ENCODE measurements at regions not wholly inside any gene's neighbourhood (a gene's known extent, or its start where the extent isn't known, plus 50 kb on each side); places are given as distances from the start of the nearest gene placed in this dataset.

DNA sequence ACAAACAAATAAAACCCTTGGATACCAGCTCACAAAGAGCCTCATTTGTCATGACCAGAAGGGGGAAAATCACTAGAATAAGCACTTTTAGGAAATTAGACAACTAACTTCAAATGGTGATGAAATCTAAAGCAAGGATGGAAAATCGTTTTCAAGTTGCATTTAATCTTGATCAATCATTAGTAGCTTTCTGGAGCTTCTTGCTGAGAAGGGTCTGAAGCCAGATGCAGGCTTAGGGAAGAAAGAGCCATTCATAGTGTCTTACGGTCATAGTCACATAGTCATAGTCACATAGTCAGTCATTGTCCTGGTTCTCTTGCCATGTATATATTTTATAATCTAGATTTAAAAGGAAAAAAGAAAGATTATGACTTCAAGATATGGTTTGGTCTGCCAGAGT, 610.5 kb downstream of the ACTL7B start:
- DNase-seq (ENCODE audit: insufficient read length, low spot score) (no peak), FAIRE-seq (no peak)
- no peak for TF ChIP-seq POLR2A (IDR thresholded peaks at IDR 0.05; ENCODE audit: low read depth, low read length)

DNA sequence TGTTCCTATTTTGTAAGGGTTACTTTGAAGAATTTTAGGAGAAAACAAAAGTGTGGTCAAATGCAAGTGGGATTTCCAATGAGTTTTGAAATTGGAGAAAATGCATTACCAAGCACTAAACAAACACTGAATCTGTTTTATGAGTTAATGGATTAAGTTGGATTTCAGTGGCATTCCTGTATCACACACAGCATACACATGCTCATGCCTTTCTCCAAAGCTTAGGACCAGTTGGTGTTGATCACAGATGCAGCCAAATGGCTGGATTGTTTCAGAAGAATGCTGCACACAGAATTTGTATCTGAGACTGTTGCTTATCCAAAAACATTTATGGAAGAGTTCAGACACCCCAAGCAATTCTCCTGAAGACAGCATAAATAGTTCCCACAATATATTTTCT, 611.1 kb downstream of the ACTL7B start:
- no peak for TF ChIP-seq POLR2A (IDR thresholded peaks at IDR 0.05; ENCODE audit: low read depth, low read length)
- FAIRE-seq (no peak), DNase-seq (ENCODE audit: insufficient read length, low spot score) (no peak)

DNA sequence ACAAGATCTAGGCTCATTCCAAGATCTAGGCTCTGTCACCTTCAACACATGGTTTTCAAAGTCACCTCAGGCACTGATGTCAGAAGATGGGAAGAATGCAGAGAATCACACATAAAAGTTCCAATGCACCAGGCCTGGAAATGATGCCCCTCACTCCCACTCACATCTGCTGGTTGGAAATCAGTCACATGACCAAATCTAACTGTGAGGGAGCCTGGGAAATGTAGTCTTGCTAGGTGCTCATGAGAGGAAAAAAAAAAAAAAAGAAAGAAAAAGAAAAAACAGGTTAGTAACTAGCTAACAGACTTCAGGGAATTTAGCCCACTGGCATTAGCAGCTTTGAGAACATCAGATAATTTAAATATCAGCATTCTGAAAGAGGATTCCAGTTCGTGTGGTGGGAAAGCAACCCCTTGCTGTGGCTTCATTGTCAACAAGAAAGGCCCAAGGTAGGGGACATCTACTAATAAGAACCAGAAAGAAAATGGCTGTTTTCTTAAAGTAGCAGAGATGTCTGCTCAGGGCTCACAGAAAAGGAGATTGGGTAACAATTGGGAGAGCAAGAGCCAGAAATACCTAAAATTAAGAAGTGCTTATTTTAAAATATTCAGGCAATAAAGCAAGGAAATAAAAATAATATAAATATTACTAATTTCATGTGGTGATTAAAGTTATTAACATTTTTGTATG, 614.3 kb downstream of the ACTL7B start:
- FAIRE-seq = no peak

DNA sequence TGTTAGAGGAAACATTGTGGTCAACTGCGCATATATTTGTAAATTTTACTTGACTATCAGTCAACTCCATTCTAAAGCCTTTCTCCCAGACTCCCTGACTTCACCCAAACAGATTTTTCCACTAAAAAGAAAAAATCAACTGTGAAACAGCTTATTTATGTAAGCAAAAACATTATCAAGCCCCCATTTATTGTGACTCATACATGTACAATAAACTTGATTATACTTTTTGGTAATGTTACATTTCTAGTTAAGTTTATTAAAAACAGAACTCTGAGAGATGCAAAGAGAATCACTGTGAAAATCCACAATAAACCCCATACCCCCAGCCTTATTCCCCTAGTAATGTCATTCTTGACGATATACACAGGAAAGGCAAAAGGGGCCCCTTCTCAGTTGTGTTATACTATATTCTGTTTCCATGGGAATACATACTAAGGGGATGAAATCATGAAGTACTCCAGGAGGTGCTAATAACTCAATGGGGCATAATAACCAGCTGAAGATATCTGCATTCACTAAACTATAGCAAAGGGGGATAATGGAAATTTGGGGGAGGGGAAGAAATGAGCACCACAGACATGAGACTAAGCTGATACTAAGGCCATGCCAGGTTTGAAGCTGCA, 616.0 kb downstream of the ACTL7B start:
- no peak for TF ChIP-seq POLR2A (IDR thresholded peaks at IDR 0.05; ENCODE audit: low read depth, low read length)
- FAIRE-seq (peak; percentile 76), DNase-seq (ENCODE audit: insufficient read length, low spot score) (no peak)

More for the DNA sequence above, 614.3 kb downstream of the ACTL7B start:
- no peak for TF ChIP-seq POLR2A (IDR thresholded peaks at IDR 0.05; ENCODE audit: low read depth, low read length)
- no peak for DNase-seq (ENCODE audit: insufficient read length, low spot score)

DNA sequence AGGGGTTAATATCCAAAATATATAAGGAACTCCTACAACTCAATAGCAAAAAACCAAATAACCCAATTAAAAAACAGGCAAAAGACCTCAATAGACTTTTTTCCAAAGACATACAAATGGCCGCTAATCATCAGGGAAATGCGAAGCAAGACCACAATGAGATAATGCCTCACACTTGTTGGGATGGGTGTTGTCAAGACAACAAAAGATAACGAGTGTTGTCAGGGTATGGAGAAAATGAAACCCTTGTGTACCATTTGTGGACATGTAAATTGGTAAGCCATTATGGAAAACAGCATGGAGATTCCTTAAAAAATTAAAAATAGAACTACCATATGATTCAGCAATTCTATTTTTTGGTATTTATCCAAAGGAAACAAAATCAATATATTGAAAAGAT, 620.2 kb downstream of the ACTL7B start:
- FAIRE-seq (no peak), DNase-seq (ENCODE audit: insufficient read length, low spot score) (no peak)
- TF ChIP-seq POLR2A (IDR thresholded peaks at IDR 0.05; ENCODE audit: low read depth, low read length) = no peak

DNA sequence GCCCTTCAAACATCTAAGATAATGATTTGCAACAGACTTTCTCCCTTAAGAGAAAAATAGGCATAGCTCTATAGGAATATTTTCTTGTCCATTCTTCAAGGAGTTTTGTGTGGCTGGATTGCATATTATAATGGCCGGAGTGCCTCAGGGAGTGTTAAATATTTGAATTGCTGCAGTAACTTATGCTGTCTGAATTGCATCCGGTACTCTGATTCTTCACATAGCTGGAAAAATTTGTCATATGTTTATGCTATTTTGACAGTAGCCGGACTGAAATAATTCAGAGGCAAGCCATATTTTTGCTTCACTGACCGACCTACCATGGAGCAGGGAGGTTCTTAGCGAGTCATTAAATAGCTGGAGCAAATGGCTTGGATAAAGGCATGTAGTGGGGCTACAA, 621.0 kb downstream of the ACTL7B start:
- FAIRE-seq (peak; percentile 15), DNase-seq (ENCODE audit: insufficient read length, low spot score) (no peak)
- TF ChIP-seq POLR2A (IDR thresholded peaks at IDR 0.05; ENCODE audit: low read depth, low read length) = no peak

DNA sequence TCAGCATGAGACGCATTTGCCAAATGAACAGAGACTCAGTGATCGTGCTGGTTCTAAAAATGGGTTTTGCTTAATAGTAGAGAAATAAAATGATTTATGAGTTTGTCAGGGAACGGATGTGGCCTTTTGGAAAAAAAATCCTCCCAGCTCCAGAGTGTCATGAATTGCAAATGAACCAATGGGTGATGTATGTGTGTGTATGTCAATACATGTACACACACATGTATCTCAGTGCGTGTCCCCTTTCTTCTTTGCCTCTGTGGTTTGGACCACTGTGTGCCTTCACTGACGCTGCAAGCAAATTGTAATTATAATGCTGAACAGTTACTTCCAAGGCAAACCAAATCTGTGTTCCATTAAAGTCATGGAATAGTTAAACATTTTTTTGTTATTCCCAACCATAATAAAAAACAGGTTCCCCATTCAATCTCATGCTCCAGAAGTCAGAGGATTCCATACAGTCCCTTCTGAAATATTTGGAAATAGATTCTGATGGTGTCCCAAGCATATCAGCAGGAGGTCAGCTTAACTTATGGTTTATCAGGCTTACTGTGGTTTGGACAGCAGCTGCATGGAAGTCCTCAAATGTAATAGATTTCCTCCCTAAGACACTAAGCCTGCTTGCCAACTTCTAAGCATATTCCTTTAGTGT, 630.5 kb downstream of the ACTL7B start:
- FAIRE-seq (no peak), DNase-seq (ENCODE audit: insufficient read length, low spot score) (no peak)
- no peak for TF ChIP-seq POLR2A (IDR thresholded peaks at IDR 0.05; ENCODE audit: low read depth, low read length)

DNA sequence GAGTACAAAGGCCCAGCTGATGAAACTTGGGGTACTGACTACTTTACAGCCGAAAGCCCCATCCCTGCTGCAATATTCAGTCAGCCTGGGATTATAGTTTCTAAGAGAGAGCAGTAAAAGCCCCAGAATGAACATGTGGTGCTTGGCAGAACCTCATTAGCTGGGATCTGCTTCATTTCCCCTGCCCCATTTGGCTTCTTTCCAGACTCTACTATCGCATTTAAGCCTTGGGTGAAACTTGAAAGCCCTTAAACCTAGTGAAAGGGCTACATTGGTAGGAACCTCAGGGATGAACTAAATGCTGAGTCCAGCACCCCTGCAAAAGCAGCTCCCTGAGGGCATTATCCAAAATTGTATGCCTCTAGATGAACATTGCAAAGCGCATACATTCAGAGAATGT, 631.1 kb downstream of the ACTL7B start:
- FAIRE-seq = no peak
- no peak for TF ChIP-seq POLR2A (IDR thresholded peaks at IDR 0.05; ENCODE audit: low read depth, low read length)
- no peak for DNase-seq (ENCODE audit: insufficient read length, low spot score)

DNA sequence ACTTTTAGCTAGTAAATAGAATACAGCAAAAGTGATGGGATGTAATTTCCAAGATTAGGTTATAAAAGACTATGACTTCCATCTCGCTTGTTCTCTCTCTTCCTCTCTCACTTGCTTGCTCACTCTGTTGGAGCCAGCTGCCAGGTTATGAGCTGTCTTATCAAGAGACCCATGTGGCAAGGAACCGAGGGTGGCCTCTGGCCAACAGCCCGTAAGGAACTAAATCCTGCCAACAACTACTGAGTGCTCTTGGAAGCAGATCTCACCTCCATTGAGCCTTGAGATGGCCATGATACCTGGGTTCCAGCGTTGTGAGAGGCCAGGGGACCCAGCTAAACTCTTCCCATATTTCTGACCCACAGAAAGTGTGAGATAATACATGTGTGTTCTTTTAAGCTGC, 636.1 kb downstream of the ACTL7B start:
- no peak for TF ChIP-seq POLR2A (IDR thresholded peaks at IDR 0.05; ENCODE audit: low read depth, low read length)
- DNase-seq (ENCODE audit: insufficient read length, low spot score) (no peak), FAIRE-seq (no peak)

DNA sequence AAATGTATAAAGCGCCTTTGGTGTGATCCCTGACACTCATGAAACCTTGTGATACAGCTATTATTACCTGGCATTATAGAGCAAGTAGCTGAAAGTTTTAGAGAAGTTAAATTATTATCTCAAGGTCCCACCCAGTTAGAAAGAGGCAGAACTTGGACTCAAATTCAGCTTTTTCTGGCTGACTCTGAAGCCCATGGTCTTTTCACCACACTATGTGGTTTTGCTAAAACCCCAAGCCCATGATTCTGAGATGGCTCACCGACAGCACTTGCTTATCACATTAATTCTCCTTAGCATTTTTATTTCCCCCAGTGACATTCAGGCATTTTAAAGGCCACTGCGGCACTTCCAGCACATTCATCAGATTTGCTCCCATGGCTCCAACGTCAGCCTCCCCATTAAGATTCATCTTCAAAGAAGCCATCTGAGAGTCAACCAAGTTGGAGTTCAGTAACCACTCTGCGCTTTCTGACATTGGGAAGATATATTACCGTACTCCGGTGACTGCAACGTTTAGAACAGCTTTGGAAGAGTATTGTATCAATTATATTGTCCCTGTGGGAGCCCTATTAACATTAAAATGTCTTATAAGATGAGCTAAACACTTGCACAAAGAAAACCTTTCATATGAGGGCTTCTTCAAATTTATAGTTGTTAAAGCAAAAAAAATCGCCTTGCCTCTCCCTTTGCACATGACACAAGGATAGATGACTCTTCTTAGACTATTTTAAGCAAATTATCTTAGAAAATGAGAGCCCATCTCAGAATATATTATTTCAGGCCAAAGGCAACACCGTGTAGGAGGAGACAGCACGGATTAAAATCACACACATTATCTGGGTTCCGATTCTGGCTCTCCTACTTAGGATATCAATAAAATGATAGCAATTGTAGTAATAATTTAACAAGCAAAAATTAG, 638.1 kb downstream of the ACTL7B start:
- FAIRE-seq (no peak), DNase-seq (ENCODE audit: insufficient read length, low spot score) (no peak)
- TF ChIP-seq POLR2A (IDR thresholded peaks at IDR 0.05; ENCODE audit: low read depth, low read length) = no peak

DNA sequence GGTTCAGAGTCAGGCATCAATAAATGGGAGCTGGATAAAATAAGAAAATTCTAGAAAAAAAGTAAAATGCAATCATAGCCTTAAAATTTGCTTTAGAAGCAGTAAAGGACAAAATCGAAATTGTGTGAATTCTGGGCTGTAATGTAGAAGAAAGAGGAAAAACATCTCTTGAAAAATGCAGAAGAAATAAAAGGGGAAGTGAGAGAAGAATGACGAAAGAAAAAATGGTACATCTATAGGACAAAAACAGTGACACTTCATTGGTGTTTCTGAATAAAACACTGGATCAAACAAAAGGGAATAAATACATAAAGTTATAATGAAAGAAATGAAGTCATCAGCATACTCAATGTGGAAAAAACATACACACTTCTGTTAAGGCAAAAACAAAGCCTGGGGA, 642.3 kb downstream of the ACTL7B start:
- no peak for FAIRE-seq
- TF ChIP-seq POLR2A (IDR thresholded peaks at IDR 0.05; ENCODE audit: low read depth, low read length) = no peak
- DNase-seq (ENCODE audit: insufficient read length, low spot score) = no peak

DNA sequence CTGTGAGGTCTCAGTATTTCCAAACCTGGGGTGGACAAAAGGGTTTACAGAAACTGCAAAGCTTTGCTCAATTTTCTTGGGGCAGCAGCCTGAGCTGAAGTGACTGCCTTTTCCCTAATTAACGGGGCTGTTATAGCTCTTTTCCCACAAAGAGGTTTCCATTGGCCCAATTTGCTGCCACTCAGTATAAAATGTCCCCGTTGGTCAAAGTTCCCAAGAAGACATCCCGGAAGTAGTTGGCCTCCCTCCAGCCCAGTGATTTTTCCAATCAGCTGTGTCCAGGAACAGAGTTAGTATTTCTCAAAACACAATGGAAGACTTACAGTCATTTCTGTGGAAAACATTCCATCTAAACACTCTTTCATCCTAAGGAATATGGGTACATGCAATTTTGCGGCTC, 643.6 kb downstream of the ACTL7B start:
- FAIRE-seq = no peak
- no peak for TF ChIP-seq POLR2A (IDR thresholded peaks at IDR 0.05; ENCODE audit: low read depth, low read length)
- no peak for DNase-seq (ENCODE audit: insufficient read length, low spot score)

DNA sequence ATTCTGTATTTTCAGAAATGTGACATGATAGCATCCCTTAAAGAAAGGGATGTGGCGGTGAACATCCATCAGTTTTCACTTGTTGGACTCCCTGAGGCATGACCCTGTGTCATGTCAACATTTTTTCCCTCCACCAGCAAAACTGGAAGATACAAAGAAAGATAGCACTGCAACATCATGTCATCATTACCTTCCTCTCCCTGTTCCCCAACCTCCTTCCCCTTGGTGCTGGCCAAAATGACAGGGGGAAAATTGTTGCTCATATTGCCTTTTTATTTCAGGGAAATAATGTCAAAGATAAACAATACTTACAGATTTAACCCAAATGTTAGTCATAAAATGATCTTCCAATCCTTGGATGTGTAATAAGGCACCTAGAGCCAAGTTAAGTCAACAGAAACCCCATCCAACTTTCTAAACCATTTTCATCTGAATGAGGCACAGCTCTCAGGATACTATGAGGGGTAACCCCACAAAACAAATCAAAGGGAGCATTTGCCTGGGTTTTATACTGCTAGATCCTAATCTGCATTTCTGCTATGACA, 644.3 kb downstream of the ACTL7B start:
- TF ChIP-seq POLR2A (IDR thresholded peaks at IDR 0.05; ENCODE audit: low read depth, low read length) = no peak
- FAIRE-seq (no peak), DNase-seq (ENCODE audit: insufficient read length, low spot score) (no peak)

Data from H54 (cell line).